KMS-11 (cell line): ENCODE measurements at regions not wholly inside any gene's neighbourhood (a gene's known extent, or its start where the extent isn't known, plus 50 kb on each side); places are given as distances from the start of the nearest gene placed in this dataset.

Experiments used
- H2AFZ ChIP-seq: fragments of 200-600 bp; sonication (generic); 2 replicates; pipeline ENCODE4 v1.6.1; 2016; ENCODE audit warnings: antibody characterized with exemption, mixed run types, low read depth
- H3K27ac ChIP-seq: fragments of 200-600 bp; sonication (generic); 2 replicates; pipeline ENCODE4 v1.6.1; 2016; ENCODE audit warnings: mild to moderate bottlenecking, mixed run types
- H3K27me3 ChIP-seq: fragments of 200-600 bp; sonication (generic); 2 replicates; pipeline ENCODE4 v1.6.1; 2017; ENCODE audit warnings: mild to moderate bottlenecking, low read depth, mixed run types, moderate library complexity; ENCODE audit not compliant: insufficient read depth
- H3K36me3 ChIP-seq: fragments of 200-600 bp; sonication (generic); 2 replicates; pipeline ENCODE4 v1.6.1; 2017; ENCODE audit warnings: mild to moderate bottlenecking, mixed run types; ENCODE audit not compliant: insufficient read depth
- H3K4me1 ChIP-seq: fragments of 200-600 bp; sonication (generic); 2 replicates; pipeline ENCODE4 v1.6.1; 2016; ENCODE audit warnings: mild to moderate bottlenecking, low read depth, mixed run types; ENCODE audit not compliant: poor library complexity, severe bottlenecking
- H3K4me2 ChIP-seq: fragments of 200-600 bp; sonication (generic); 2 replicates; pipeline ENCODE4 v1.7.0; 2016; ENCODE audit warnings: mild to moderate bottlenecking, mixed run types
- H3K4me3 ChIP-seq: fragments of 200-600 bp; sonication (generic); IDR thresholded peaks from 2 replicates; pipeline ENCODE4 v1.6.1; 2017; ENCODE audit warnings: low read depth, low read length, mixed read lengths; ENCODE audit not compliant: insufficient read depth
- H3K79me2 ChIP-seq: fragments of 200-600 bp; sonication (generic); 2 replicates; pipeline ENCODE4 v1.6.1; 2016; ENCODE audit warnings: low read depth, mixed run types; ENCODE audit not compliant: insufficient read depth
- H3K9ac ChIP-seq: fragments of 200-600 bp; sonication (generic); 2 replicates; pipeline ENCODE4 v1.6.1; 2016; ENCODE audit warnings: mild to moderate bottlenecking, mixed run types
- H4K20me1 ChIP-seq: fragments of 200-600 bp; sonication (generic); 2 replicates; pipeline ENCODE4 v1.6.1; 2016; ENCODE audit warnings: mild to moderate bottlenecking, mixed run types; ENCODE audit not compliant: insufficient read depth
- CTCF ChIP-seq: fragments of 200-600 bp; sonication (generic); conservative IDR thresholded peaks from 2 replicates; pipeline ENCODE4 v1.6.1; 2017; ENCODE audit warnings: low read depth, mild to moderate bottlenecking, antibody characterized with exemption, low read length, moderate library complexity, mixed read lengths

GRCh38 chr1:56327195-56327594, 252.2 kb downstream of the PLPP3 start:
- Histone ChIP-seq H3K4me2 (no peak overlapping the region), H2AFZ (no peak overlapping the region), H3K36me3 (no peaks in the 10 kb centered on the region), H3K27me3 (no peaks in the 10 kb centered on the region), H3K4me1 (no peaks in the 10 kb centered on the region), H3K4me3 (no peak overlapping the region), H3K9ac (no peak overlapping the region), H3K79me2 (no peaks in the 10 kb centered on the region), H3K27ac (no peak overlapping the region), H4K20me1 (no peaks in the 10 kb centered on the region)
- TF ChIP-seq CTCF: no peak

- H3K4me1 ChIP-seq: no peaks in the 10 kb centered on the region
- H3K27ac ChIP-seq: no peak overlapping the region
- H3K9ac ChIP-seq: no peak overlapping the region
- TF ChIP-seq CTCF: no peak
- H3K36me3 ChIP-seq: no peaks in the 10 kb centered on the region
- H2AFZ ChIP-seq: no peak overlapping the region
- no peaks in the 10 kb centered on the region for H3K79me2 ChIP-seq
- H3K27me3 ChIP-seq: no peaks in the 10 kb centered on the region
- H3K4me2 ChIP-seq: no peak overlapping the region
- no peak overlapping the region for H3K4me3 ChIP-seq
- H4K20me1 ChIP-seq: no peaks in the 10 kb centered on the region
Measured at GRCh38 chr1:56326056-56326455, 253.3 kb downstream of the PLPP3 start.

- Histone ChIP-seq H3K4me2 (no peak overlapping the region), H4K20me1 (no peaks in the 10 kb centered on the region), H3K27ac (no peak overlapping the region), H3K36me3 (no peaks in the 10 kb centered on the region), H3K27me3 (no peaks in the 10 kb centered on the region), H3K9ac (no peak overlapping the region), H3K4me3 (no peak overlapping the region), H2AFZ (no peak overlapping the region), H3K4me1 (no peaks in the 10 kb centered on the region), H3K79me2 (no peaks in the 10 kb centered on the region)
- TF ChIP-seq CTCF: no peak
Measured at GRCh38 chr1:56324504-56324903, 254.9 kb downstream of the PLPP3 start.

- Histone ChIP-seq H2AFZ (no peak overlapping the region), H3K9ac (no peak overlapping the region), H3K4me1 (no peaks in the 10 kb centered on the region), H3K79me2 (no peaks in the 10 kb centered on the region), H3K36me3 (no peaks in the 10 kb centered on the region), H4K20me1 (no peaks in the 10 kb centered on the region), H3K4me2 (no peak overlapping the region), H3K4me3 (no peak overlapping the region), H3K27me3 (no peaks in the 10 kb centered on the region), H3K27ac (no peak overlapping the region)
- no peak for TF ChIP-seq CTCF
Measured at GRCh38 chr1:56322211-56322610, 257.2 kb downstream of the PLPP3 start.

GRCh38 chr1:56321150-56321490, 258.2 kb downstream of the PLPP3 start:
- no peak overlapping the region for H3K4me3 ChIP-seq
- no peak overlapping the region for H3K27ac ChIP-seq
- H2AFZ ChIP-seq: no peak overlapping the region
- no peaks in the 10 kb centered on the region for H3K27me3 ChIP-seq
- no peak overlapping the region for H3K9ac ChIP-seq
- no peaks in the 10 kb centered on the region for H3K4me1 ChIP-seq
- no peak overlapping the region for H3K4me2 ChIP-seq
- H4K20me1 ChIP-seq: no peaks in the 10 kb centered on the region
- H3K36me3 ChIP-seq: no peaks in the 10 kb centered on the region
- no peaks in the 10 kb centered on the region for H3K79me2 ChIP-seq
- no peak for TF ChIP-seq CTCF
